Astrocyte (in vitro differentiated cells and primary cell): ENCODE measurements at regions not wholly inside any gene's neighbourhood (a gene's known extent, or its start where the extent isn't known, plus 50 kb on each side); places are given as distances from the start of the nearest gene placed in this dataset.
A peak's percentile ranks its signal among the peaks of the same experiment; 100 is the strongest.

ENCODE experiments used
- DNase-seq: peaks from one replicate; pipeline ENCODE4 v3.0.0-alpha.2; 2010; ENCODE audit warnings: low read depth
- FAIRE-seq: peaks from 2 replicates; lab custom pipeline; 2011; peaks lifted over from hg19 to GRCh38; lab: Jason Lieb, UNC
- H2AFZ ChIP-seq: 2 replicates; pipeline ENCODE4 v1.6.0; 2012; ENCODE audit warnings: low read depth, low read length, inconsistent platforms
- H3K27ac ChIP-seq: 2 replicates; pipeline ENCODE4 v1.5.1; 2011; ENCODE audit warnings: low read depth, low read length, inconsistent platforms
- H3K27me3 ChIP-seq: 2 replicates; pipeline ENCODE4 v1.6.0; 2011; ENCODE audit warnings: low read length, inconsistent platforms; ENCODE audit not compliant: insufficient read depth
- H3K36me3 ChIP-seq: 2 replicates; pipeline ENCODE4 v1.5.1; 2011; ENCODE audit warnings: low read length, inconsistent platforms; ENCODE audit not compliant: insufficient read depth
- H3K4me1 ChIP-seq: 2 replicates; pipeline ENCODE4 v1.5.1; 2011; ENCODE audit warnings: low read length, inconsistent platforms; ENCODE audit not compliant: insufficient read depth
- H3K4me2 ChIP-seq: 2 replicates; pipeline ENCODE4 v1.6.0; 2012; ENCODE audit warnings: low read length, inconsistent platforms
- H3K4me3 ChIP-seq: 2 replicates; pipeline ENCODE4 v1.5.1; 2011; ENCODE audit warnings: low read depth, mild to moderate bottlenecking, low read length, inconsistent platforms; ENCODE audit not compliant: insufficient read depth
- H3K79me2 ChIP-seq: 2 replicates; pipeline ENCODE4 v1.6.0; 2012; ENCODE audit warnings: mild to moderate bottlenecking, low read length, inconsistent platforms; ENCODE audit not compliant: insufficient read depth
- H3K9ac ChIP-seq: 2 replicates; pipeline ENCODE4 v1.6.0; 2012; ENCODE audit warnings: mild to moderate bottlenecking, low read length, inconsistent platforms
- H3K9me3 ChIP-seq: 2 replicates; pipeline ENCODE4 v1.5.1; 2012; ENCODE audit warnings: low read depth, mild to moderate bottlenecking, low read length, inconsistent platforms; ENCODE audit not compliant: insufficient read depth
- H4K20me1 ChIP-seq: 2 replicates; pipeline ENCODE4 v1.6.0; 2012; ENCODE audit warnings: low read length, inconsistent platforms; ENCODE audit not compliant: insufficient read depth
- H3K27ac Mint-ChIP-seq: one replicate; pipeline ENCODE4 v1.8.0; 2021; ENCODE audit warnings: mild to moderate bottlenecking, mixed read lengths; ENCODE audit not compliant: unreplicated experiment
- H3K27me3 Mint-ChIP-seq: one replicate; pipeline ENCODE4 v1.8.0; 2021; ENCODE audit warnings: low read depth, mixed read lengths; ENCODE audit not compliant: unreplicated experiment
- H3K36me3 Mint-ChIP-seq: one replicate; pipeline ENCODE4 v1.8.0; 2021; ENCODE audit warnings: low read depth, mixed read lengths; ENCODE audit not compliant: unreplicated experiment
- H3K4me1 Mint-ChIP-seq: one replicate; pipeline ENCODE4 v1.8.0; 2021; ENCODE audit warnings: low read depth, mixed read lengths; ENCODE audit not compliant: unreplicated experiment
- H3K4me3 Mint-ChIP-seq: one replicate; pipeline ENCODE4 v1.8.0; 2021; ENCODE audit warnings: mild to moderate bottlenecking, moderate library complexity, mixed read lengths; ENCODE audit not compliant: unreplicated experiment
- H3K9me3 Mint-ChIP-seq: one replicate; pipeline ENCODE4 v1.8.0; 2021; ENCODE audit warnings: mild to moderate bottlenecking, mixed read lengths; ENCODE audit not compliant: unreplicated experiment
- CTCF ChIP-seq: IDR thresholded peaks from 2 replicates; pipeline ENCODE4 v1.5.1; 2011; ENCODE audit warnings: low read depth, mild to moderate bottlenecking, inconsistent platforms, low read length, moderate library complexity; ENCODE audit not compliant: insufficient read depth
- EZH2 ChIP-seq: IDR thresholded peaks from 2 replicates; pipeline ENCODE4 v1.6.1; 2012; ENCODE audit warnings: mild to moderate bottlenecking, low read length, inconsistent platforms; ENCODE audit not compliant: insufficient read depth

GRCh38 chr13:48828962-48829411, 146.7 kb upstream of the FNDC3A start:
- FAIRE-seq, result no peak
- H3K27ac Mint-ChIP-seq, result no peak overlapping the region

GRCh38 chr13:48829536-48829935, 146.2 kb upstream of the FNDC3A start:
- Histone ChIP-seq H2AFZ (no peak overlapping the region), H4K20me1 (no peaks in the 10 kb centered on the region), H3K9ac (no peak overlapping the region), H3K4me1 (peaks cover 6% of the 10 kb centered on the region), H3K79me2 (no peaks in the 10 kb centered on the region), H3K4me3 (no peak overlapping the region), H3K9me3 (peaks cover 9% of the 10 kb centered on the region), H3K36me3 (no peaks in the 10 kb centered on the region), H3K27ac (no peak overlapping the region), H3K27me3 (no peaks in the 10 kb centered on the region), H3K4me2 (no peak overlapping the region)
- DNase-seq, result no peak
- FAIRE-seq, result no peak
- H3K9me3 Mint-ChIP-seq, result peaks cover 11% of the 10 kb centered on the region
- peaks cover 6% of the 10 kb centered on the region for H3K36me3 Mint-ChIP-seq
- peaks cover 20% of the 10 kb centered on the region for H3K4me1 Mint-ChIP-seq
- TF ChIP-seq EZH2, result no peak
- TF ChIP-seq CTCF, result no peak
- H3K27ac Mint-ChIP-seq, result no peak overlapping the region
- H3K4me3 Mint-ChIP-seq, result no peak overlapping the region
- H3K27me3 Mint-ChIP-seq, result no peaks in the 10 kb centered on the region

More at GRCh38 chr13:48828962-48829411, 146.7 kb upstream of the FNDC3A start:
- Mint-ChIP-seq H3K4me3 (no peak overlapping the region), H3K4me1 (peaks cover 20% of the 10 kb centered on the region), H3K36me3 (peaks cover 6% of the 10 kb centered on the region), H3K27me3 (no peaks in the 10 kb centered on the region), H3K9me3 (peaks cover 11% of the 10 kb centered on the region)
- no peak overlapping the region for H3K4me3 ChIP-seq
- no peak overlapping the region for H2AFZ ChIP-seq
- H3K27ac ChIP-seq, result no peak overlapping the region
- H3K79me2 ChIP-seq, result no peaks in the 10 kb centered on the region
- no peaks in the 10 kb centered on the region for H3K27me3 ChIP-seq
- no peak overlapping the region for H3K9ac ChIP-seq
- peaks cover 9% of the 10 kb centered on the region for H3K9me3 ChIP-seq
- TF ChIP-seq EZH2 (no peak), CTCF (no peak)
- H3K4me1 ChIP-seq, result peaks cover 6% of the 10 kb centered on the region
- H3K4me2 ChIP-seq, result no peak overlapping the region
- H4K20me1 ChIP-seq, result no peaks in the 10 kb centered on the region
- H3K36me3 ChIP-seq, result no peaks in the 10 kb centered on the region
- DNase-seq, result peak; percentile 54

GRCh38 chr13:48831248-48831647, 144.5 kb upstream of the FNDC3A start:
- Mint-ChIP-seq H3K9me3 (peaks cover 14% of the 10 kb centered on the region), H3K27ac (peak overlapping the region; percentile 66), H3K4me1 (peaks cover 20% of the 10 kb centered on the region), H3K36me3 (peaks cover 3% of the 10 kb centered on the region), H3K4me3 (no peak overlapping the region), H3K27me3 (no peaks in the 10 kb centered on the region)
- Histone ChIP-seq H3K9me3 (peaks cover 8% of the 10 kb centered on the region), H3K27me3 (no peaks in the 10 kb centered on the region), H3K4me3 (no peak overlapping the region), H4K20me1 (no peaks in the 10 kb centered on the region), H3K4me2 (no peak overlapping the region), H3K36me3 (no peaks in the 10 kb centered on the region), H2AFZ (no peak overlapping the region), H3K4me1 (peaks cover 6% of the 10 kb centered on the region), H3K27ac (no peak overlapping the region), H3K79me2 (no peaks in the 10 kb centered on the region), H3K9ac (no peak overlapping the region)
- FAIRE-seq, result no peak
- DNase-seq, result peak; percentile 14
- TF ChIP-seq EZH2 (no peak), CTCF (no peak)
